DND-41 (cell line): ENCODE measurements at regions not wholly inside any gene's neighbourhood (a gene's known extent, or its start where the extent isn't known, plus 50 kb on each side); places are given as distances from the start of the nearest gene placed in this dataset.

ENCODE experiments used
- ATAC-seq: fragments of 200-7000 bp; cut with Tn5 transposase; 3 replicates; pipeline ENCODE4 v1.9.1; 2021; ENCODE audit warnings: low read depth; ENCODE audit not compliant: insufficient read depth
- DNase-seq: peaks from one replicate; pipeline ENCODE4 v3.0.0-alpha.2; 2020
- H2AFZ ChIP-seq: 2 replicates; pipeline ENCODE4 v1.6.0; 2012; ENCODE audit warnings: low read depth, low read length
- H3K27ac ChIP-seq: 2 replicates; pipeline ENCODE4 v1.5.1; 2012; ENCODE audit warnings: low read length, inconsistent platforms
- H3K27me3 ChIP-seq: fragments of 200-600 bp; sonication (generic); 2 replicates; pipeline ENCODE4 v1.6.0; 2012; ENCODE audit warnings: low read length, mild to moderate bottlenecking, inconsistent platforms; ENCODE audit not compliant: insufficient read depth, poor library complexity
- H3K36me3 ChIP-seq: 2 replicates; pipeline ENCODE4 v1.5.1; 2012; ENCODE audit warnings: low read length, inconsistent platforms; ENCODE audit not compliant: insufficient read depth
- H3K4me1 ChIP-seq: 2 replicates; pipeline ENCODE4 v1.5.1; 2012; ENCODE audit warnings: mild to moderate bottlenecking, low read length; ENCODE audit not compliant: insufficient read depth
- H3K4me2 ChIP-seq: 2 replicates; pipeline ENCODE4 v1.6.0; 2012; ENCODE audit warnings: mild to moderate bottlenecking, moderate library complexity, low read length, inconsistent platforms; ENCODE audit not compliant: insufficient read depth
- H3K4me3 ChIP-seq, 2 experiments: fragments of 200-600 bp in 1 of 2; shearing (Covaris generic) in 1 of 2; 2 replicates each; pipeline ENCODE4 v1.5.1; 2012 to 2016; ENCODE audit warnings: inconsistent platforms in 2 of 2, low read length in 2 of 2, mild to moderate bottlenecking in 2 of 2, low read depth in 1 of 2, moderate library complexity in 1 of 2
- H3K79me2 ChIP-seq: 2 replicates; pipeline ENCODE4 v1.6.0; 2012; ENCODE audit warnings: low read length, inconsistent platforms; ENCODE audit not compliant: insufficient read depth
- H3K9ac ChIP-seq: 2 replicates; pipeline ENCODE4 v1.6.0; 2012; ENCODE audit warnings: low read depth, mild to moderate bottlenecking, inconsistent platforms, low read length, moderate library complexity
- H3K9me3 ChIP-seq: 2 replicates; pipeline ENCODE4 v1.5.1; 2012; ENCODE audit warnings: low read length, moderate library complexity, mild to moderate bottlenecking, inconsistent platforms; ENCODE audit not compliant: insufficient read depth, severe bottlenecking
- H4K20me1 ChIP-seq: 2 replicates; pipeline ENCODE4 v1.6.0; 2012; ENCODE audit warnings: low read length; ENCODE audit not compliant: insufficient read depth
- EZH2 ChIP-seq: IDR thresholded peaks from 3 replicates; pipeline ENCODE4 v1.6.1; 2012; ENCODE audit warnings: borderline replicate concordance, low read depth, mild to moderate bottlenecking, moderate library complexity, low read length, inconsistent platforms; ENCODE audit not compliant: severe bottlenecking
- TF ChIP-seq, protein P1 (sequence below): IDR thresholded peaks from 2 replicates; pipeline ENCODE4 v1.5.1; 2012; ENCODE audit warnings: borderline replicate concordance, low read length, moderate library complexity, mild to moderate bottlenecking; ENCODE audit not compliant: poor library complexity, severe bottlenecking; ENCODE audit errors: extremely low read depth

DNA sequence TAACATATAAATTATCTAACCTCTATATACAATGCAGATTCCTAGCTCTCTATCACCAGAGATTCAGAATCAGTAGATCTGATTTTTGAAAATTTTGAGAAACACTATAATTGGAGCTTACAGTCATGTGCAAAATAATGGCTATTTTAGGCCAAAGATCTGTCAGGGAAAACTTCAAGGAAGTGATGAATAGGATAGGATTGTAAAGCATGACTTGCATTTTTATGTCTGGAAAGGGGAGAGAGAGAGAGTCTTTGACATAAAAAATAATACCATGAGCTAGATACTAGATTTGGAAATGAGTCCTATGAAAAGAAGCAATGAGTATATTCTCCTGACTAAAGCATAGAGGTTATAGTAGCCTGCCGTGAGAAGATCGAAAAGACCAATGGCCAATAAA, 181.1 kb downstream of the SDHAF3 start:
- DNase-seq (no peak), ATAC-seq (no peak)
- no peaks in the 10 kb centered on the region for H3K4me1 ChIP-seq
- no peak overlapping the region for H3K4me3 ChIP-seq
- H3K36me3 ChIP-seq: no peaks in the 10 kb centered on the region
- no peaks in the 10 kb centered on the region for H3K27me3 ChIP-seq
- no peak for TF ChIP-seq EZH2
- TF ChIP-seq, protein P1, sequence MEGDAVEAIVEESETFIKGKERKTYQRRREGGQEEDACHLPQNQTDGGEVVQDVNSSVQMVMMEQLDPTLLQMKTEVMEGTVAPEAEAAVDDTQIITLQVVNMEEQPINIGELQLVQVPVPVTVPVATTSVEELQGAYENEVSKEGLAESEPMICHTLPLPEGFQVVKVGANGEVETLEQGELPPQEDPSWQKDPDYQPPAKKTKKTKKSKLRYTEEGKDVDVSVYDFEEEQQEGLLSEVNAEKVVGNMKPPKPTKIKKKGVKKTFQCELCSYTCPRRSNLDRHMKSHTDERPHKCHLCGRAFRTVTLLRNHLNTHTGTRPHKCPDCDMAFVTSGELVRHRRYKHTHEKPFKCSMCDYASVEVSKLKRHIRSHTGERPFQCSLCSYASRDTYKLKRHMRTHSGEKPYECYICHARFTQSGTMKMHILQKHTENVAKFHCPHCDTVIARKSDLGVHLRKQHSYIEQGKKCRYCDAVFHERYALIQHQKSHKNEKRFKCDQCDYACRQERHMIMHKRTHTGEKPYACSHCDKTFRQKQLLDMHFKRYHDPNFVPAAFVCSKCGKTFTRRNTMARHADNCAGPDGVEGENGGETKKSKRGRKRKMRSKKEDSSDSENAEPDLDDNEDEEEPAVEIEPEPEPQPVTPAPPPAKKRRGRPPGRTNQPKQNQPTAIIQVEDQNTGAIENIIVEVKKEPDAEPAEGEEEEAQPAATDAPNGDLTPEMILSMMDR: no peak
- no peak overlapping the region for H2AFZ ChIP-seq
- no peaks in the 10 kb centered on the region for H4K20me1 ChIP-seq
- no peak overlapping the region for H3K9ac ChIP-seq
- H3K4me2 ChIP-seq: no peak overlapping the region
- H3K27ac ChIP-seq: no peak overlapping the region
- no peaks in the 10 kb centered on the region for H3K79me2 ChIP-seq
- no peaks in the 10 kb centered on the region for H3K9me3 ChIP-seq

DNA sequence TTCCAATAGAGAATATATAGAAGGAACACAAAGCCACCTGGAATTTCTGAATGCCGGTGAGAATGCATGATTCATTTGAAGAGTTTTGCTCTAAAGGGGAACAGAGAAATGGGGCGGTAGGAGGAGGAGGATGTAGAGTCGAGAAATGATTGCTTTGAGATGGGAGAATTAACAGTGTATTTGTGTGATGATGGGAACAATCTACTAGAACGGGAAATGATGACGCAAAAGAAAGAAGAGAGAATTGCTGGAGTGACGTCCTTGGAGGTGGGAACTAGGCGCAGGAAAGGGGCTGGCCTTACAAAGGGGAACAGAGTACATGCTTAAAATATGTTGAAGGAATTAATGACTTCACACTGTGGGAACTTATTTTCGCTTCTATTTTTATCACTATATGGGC, 188.1 kb downstream of the SDHAF3 start:
- DNase-seq (no peak), ATAC-seq (no peak)
- Histone ChIP-seq H2AFZ (no peak overlapping the region), H3K9me3 (no peaks in the 10 kb centered on the region), H4K20me1 (no peaks in the 10 kb centered on the region), H3K4me2 (no peak overlapping the region), H3K36me3 (no peaks in the 10 kb centered on the region), H3K4me1 (no peaks in the 10 kb centered on the region), H3K79me2 (no peaks in the 10 kb centered on the region), H3K27ac (no peak overlapping the region), H3K27me3 (no peaks in the 10 kb centered on the region), H3K9ac (no peak overlapping the region), H3K4me3 (no peak overlapping the region)
- TF ChIP-seq EZH2: no peak
- TF ChIP-seq, protein P1: no peak

DNA sequence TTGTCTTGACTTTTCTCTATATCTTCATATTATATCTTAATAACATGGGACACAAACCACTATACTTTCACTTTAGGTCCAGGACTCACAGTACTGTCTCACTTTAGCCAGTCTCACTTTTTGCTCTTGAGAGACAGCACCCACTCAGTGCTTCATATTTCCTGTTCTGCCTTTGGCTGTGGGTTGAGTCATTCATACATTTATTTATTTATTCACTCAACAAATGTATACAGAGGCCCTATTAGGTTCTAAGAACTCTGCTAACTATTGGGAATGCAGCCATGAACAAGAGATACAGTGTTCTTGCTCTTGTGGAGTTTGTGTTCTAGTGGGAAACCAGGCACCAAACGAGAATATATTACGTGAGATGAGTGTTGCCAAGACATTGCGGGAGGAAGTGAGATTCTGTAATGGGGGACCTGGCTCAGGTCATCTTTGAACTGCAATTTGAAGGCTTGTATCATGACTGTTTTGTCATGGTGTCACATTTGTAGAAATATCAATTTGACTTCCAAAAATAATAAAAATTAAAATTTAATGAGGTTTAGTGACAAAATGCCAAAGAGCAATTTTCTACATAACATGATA, 190.1 kb downstream of the SDHAF3 start:
- DNase-seq (no peak), ATAC-seq (no peak)
- H3K9me3 ChIP-seq: no peaks in the 10 kb centered on the region
- H2AFZ ChIP-seq: no peak overlapping the region
- H3K27ac ChIP-seq: no peak overlapping the region
- H4K20me1 ChIP-seq: no peaks in the 10 kb centered on the region
- H3K79me2 ChIP-seq: no peaks in the 10 kb centered on the region
- H3K4me2 ChIP-seq: no peak overlapping the region
- no peaks in the 10 kb centered on the region for H3K27me3 ChIP-seq
- H3K9ac ChIP-seq: no peak overlapping the region
- H3K4me3 ChIP-seq: no peak overlapping the region
- no peaks in the 10 kb centered on the region for H3K4me1 ChIP-seq
- H3K36me3 ChIP-seq: no peaks in the 10 kb centered on the region
- TF ChIP-seq EZH2: no peak
- TF ChIP-seq, protein P1: no peak

DNA sequence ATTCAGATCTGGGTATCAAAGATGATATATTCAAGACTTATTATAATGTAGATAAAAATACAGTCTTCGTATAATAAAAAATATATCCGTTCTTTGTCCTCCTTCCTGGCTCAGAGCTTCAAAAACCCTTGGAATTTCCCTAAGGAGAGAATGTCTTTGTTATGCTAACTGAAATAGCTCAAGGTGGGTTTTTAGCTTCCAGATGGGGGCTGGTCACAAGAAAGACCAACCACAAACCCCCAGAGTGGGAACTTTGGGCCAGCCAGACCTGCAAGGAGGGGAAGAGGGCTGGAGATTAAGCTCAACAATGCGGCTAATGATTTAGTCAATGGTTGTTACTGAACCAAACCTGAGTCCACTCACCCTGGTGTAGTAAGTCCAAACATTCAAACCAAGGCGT, 196.4 kb downstream of the SDHAF3 start:
- no peak for TF ChIP-seq EZH2
- TF ChIP-seq, protein P1: no peak
- H4K20me1 ChIP-seq: no peaks in the 10 kb centered on the region
- H3K4me1 ChIP-seq: no peaks in the 10 kb centered on the region
- H2AFZ ChIP-seq: no peak overlapping the region
- H3K36me3 ChIP-seq: no peaks in the 10 kb centered on the region
- H3K9me3 ChIP-seq: no peaks in the 10 kb centered on the region
- no peaks in the 10 kb centered on the region for H3K79me2 ChIP-seq
- H3K4me3 ChIP-seq: no peak overlapping the region
- no peak overlapping the region for H3K4me2 ChIP-seq
- ATAC-seq (no peak), DNase-seq (no peak)
- no peak overlapping the region for H3K9ac ChIP-seq
- no peak overlapping the region for H3K27ac ChIP-seq
- no peaks in the 10 kb centered on the region for H3K27me3 ChIP-seq
